Large intestine (tissue), 3 donors: ENCODE measurements at regions not wholly inside any gene's neighbourhood (a gene's known extent, or its start where the extent isn't known, plus 50 kb on each side); places are given as distances from the start of the nearest gene placed in this dataset.

Experiments used
- DNase-seq, 2 donors: peaks; one replicate each; pipeline versions ENCODE4 v3.0.0 to v3.0.0-alpha.2; 2013
- H3K27ac ChIP-seq: one replicate; pipeline ENCODE4 v1.5.1; 2013; ENCODE audit warnings: low read length
- H3K27me3 ChIP-seq: 2 replicates; pipeline ENCODE4 v1.6.1; 2013; ENCODE audit warnings: low read length; ENCODE audit not compliant: control insufficient read depth, insufficient read depth
- H3K36me3 ChIP-seq: 2 replicates; pipeline ENCODE4 v1.6.1; 2013; ENCODE audit warnings: low read length; ENCODE audit not compliant: control insufficient read depth, insufficient read depth
- H3K4me1 ChIP-seq: one replicate; pipeline ENCODE4 v1.6.1; 2013; ENCODE audit warnings: low read length; ENCODE audit not compliant: control insufficient read depth, insufficient read depth
- H3K4me3 ChIP-seq: one replicate; pipeline ENCODE4 v1.5.1; 2013; ENCODE audit warnings: low read length
- H3K9me3 ChIP-seq: one replicate; pipeline ENCODE4 v1.6.1; 2013; ENCODE audit warnings: mild to moderate bottlenecking, low read depth, low read length, moderate library complexity; ENCODE audit not compliant: control insufficient read depth
- WGBS: methylation state at CpG from one replicate; pipeline ENCODE4 v1.1.5; 2013; ENCODE audit warnings: low lambda C conversion rate; ENCODE audit not compliant: insufficient coverage; 5-methylcytosine and 5-hydroxymethylcytosine counted together

- Histone ChIP-seq H3K27me3 (no peaks in the 10 kb centered on the region), H3K9me3 (no peaks in the 10 kb centered on the region), H3K36me3 (no peaks in the 10 kb centered on the region), H3K27ac (no peak overlapping the region), H3K4me3 (no peak overlapping the region), H3K4me1 (peaks cover 18% of the 10 kb centered on the region)
- no peak for DNase-seq
- WGBS, result no CpG with 5 or more reads among the region's 2 CpGs
Measured at GRCh38 chr2:200751786-200752185, 59.9 kb upstream of the BZW1 start.

- no peaks in the 10 kb centered on the region for H3K36me3 ChIP-seq
- H3K9me3 ChIP-seq, result no peaks in the 10 kb centered on the region
- H3K27me3 ChIP-seq, result no peaks in the 10 kb centered on the region
- H3K4me1 ChIP-seq, result peaks cover 22% of the 10 kb centered on the region
- no peak overlapping the region for H3K27ac ChIP-seq
- DNase-seq, result no peak
- no peak overlapping the region for H3K4me3 ChIP-seq
- WGBS, result no CpG with 5 or more reads among the region's 2 CpGs
Measured at GRCh38 chr2:200752332-200752731, 59.4 kb upstream of the BZW1 start.

- H3K4me1 ChIP-seq, result peaks cover 20% of the 10 kb centered on the region
- no peaks in the 10 kb centered on the region for H3K27me3 ChIP-seq
- H3K9me3 ChIP-seq, result no peaks in the 10 kb centered on the region
- 100% methylated on average over 1 of the region's 1 CpG for WGBS
- H3K36me3 ChIP-seq, result no peaks in the 10 kb centered on the region
- no peak overlapping the region for H3K27ac ChIP-seq
- no peak for DNase-seq
- H3K4me3 ChIP-seq, result no peak overlapping the region
Measured at GRCh38 chr2:200752835-200753234, 58.9 kb upstream of the BZW1 start.

GRCh38 chr2:200756618-200757321 lies 54.9 kb upstream of the BZW1 start:
- peaks cover 15% of the 10 kb centered on the region for H3K4me1 ChIP-seq

GRCh38 chr2:200757399-200757798 lies 54.3 kb upstream of the BZW1 start:
- WGBS, result no CpG with 5 or more reads among the region's 4 CpGs
- no peak for DNase-seq

More at GRCh38 chr2:200756618-200757321, 54.9 kb upstream of the BZW1 start:
- H3K27me3 ChIP-seq, result no peaks in the 10 kb centered on the region
- peak; percentile 65 to 84 for DNase-seq
- H3K9me3 ChIP-seq, result no peaks in the 10 kb centered on the region
- H3K4me3 ChIP-seq, result no peak overlapping the region
- no CpG with 5 or more reads among the region's 4 CpGs for WGBS
- no peak overlapping the region for H3K27ac ChIP-seq
- no peaks in the 10 kb centered on the region for H3K36me3 ChIP-seq

GRCh38 chr2:200758341-200758740 lies 53.4 kb upstream of the BZW1 start:
- WGBS, result 83% methylated on average over 2 of the region's 4 CpGs
- DNase-seq, result no peak
- peaks cover 15% of the 10 kb centered on the region for H3K4me1 ChIP-seq
- H3K27ac ChIP-seq, result no peak overlapping the region
- no peaks in the 10 kb centered on the region for H3K36me3 ChIP-seq
- H3K4me3 ChIP-seq, result no peak overlapping the region
- no peaks in the 10 kb centered on the region for H3K27me3 ChIP-seq
- no peaks in the 10 kb centered on the region for H3K9me3 ChIP-seq

More at GRCh38 chr2:200757399-200757798, 54.3 kb upstream of the BZW1 start:
- Histone ChIP-seq H3K27ac (no peak overlapping the region), H3K4me3 (no peak overlapping the region), H3K27me3 (no peaks in the 10 kb centered on the region), H3K4me1 (peaks cover 15% of the 10 kb centered on the region), H3K9me3 (no peaks in the 10 kb centered on the region), H3K36me3 (no peaks in the 10 kb centered on the region)

GRCh38 chr2:200761266-200761665 lies 50.4 kb upstream of the BZW1 start:
- no CpG with 5 or more reads among the region's 1 CpG for WGBS
- no peaks in the 10 kb centered on the region for H3K36me3 ChIP-seq

More at GRCh38 chr2:200761266-200761665, 50.4 kb upstream of the BZW1 start:
- Histone ChIP-seq H3K27me3 (no peaks in the 10 kb centered on the region), H3K9me3 (no peaks in the 10 kb centered on the region), H3K4me1 (peaks cover 21% of the 10 kb centered on the region), H3K4me3 (no peak overlapping the region), H3K27ac (no peak overlapping the region)
- DNase-seq, result no peak
